Omental fat pad (tissue), 3 donors: ENCODE measurements at regions not wholly inside any gene's neighbourhood (a gene's known extent, or its start where the extent isn't known, plus 50 kb on each side); places are given as distances from the start of the nearest gene placed in this dataset.
"Not testable (repeated sequence)": the region's sequence is repeated elsewhere in the genome, so short reads cannot be mapped to it uniquely, and the experiment has no call there.

Experiments used
- ATAC-seq: fragments of 150-250 bp; one replicate; pipeline ENCODE4 v1.9.1; 2016; ENCODE audit warnings: mild to moderate bottlenecking, moderate library complexity; ENCODE audit not compliant: low FRiP score
- DNase-seq: peaks from one replicate; pipeline ENCODE4 v3.0.0-alpha.2; 2019; ENCODE audit warnings: low spot score
- TF ChIP-seq, protein P1 (sequence below), 3 donors: fragments of 450-650 bp; IDR thresholded peaks; one replicate each; pipeline ENCODE4 v1.5.1; 2016 to 2017; ENCODE audit warnings: antibody characterized with exemption in 3 of 3, mild to moderate bottlenecking in 3 of 3, moderate library complexity in 2 of 3

DNA sequence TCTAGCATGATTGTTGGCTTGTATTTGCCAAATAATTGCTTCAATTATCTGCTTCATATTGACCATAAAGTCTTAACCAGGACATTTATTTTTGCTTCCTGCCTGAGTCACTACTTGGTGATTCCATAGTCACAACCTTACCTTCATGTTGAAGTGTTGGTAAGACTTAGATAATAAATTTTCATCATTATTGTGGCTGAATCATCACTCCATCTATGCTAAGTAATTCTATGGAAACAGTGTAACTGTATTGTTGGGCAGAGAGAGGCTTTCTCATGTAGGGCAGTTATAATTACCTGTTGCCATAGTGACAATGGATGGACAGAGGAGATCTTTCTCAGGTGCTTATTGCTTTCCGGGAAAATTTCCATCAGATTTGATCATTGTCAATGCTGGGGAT lies 330.7 kb upstream of the LRRC3B start:
- ATAC-seq (no peak), DNase-seq (no peak)
- TF ChIP-seq, protein P1, sequence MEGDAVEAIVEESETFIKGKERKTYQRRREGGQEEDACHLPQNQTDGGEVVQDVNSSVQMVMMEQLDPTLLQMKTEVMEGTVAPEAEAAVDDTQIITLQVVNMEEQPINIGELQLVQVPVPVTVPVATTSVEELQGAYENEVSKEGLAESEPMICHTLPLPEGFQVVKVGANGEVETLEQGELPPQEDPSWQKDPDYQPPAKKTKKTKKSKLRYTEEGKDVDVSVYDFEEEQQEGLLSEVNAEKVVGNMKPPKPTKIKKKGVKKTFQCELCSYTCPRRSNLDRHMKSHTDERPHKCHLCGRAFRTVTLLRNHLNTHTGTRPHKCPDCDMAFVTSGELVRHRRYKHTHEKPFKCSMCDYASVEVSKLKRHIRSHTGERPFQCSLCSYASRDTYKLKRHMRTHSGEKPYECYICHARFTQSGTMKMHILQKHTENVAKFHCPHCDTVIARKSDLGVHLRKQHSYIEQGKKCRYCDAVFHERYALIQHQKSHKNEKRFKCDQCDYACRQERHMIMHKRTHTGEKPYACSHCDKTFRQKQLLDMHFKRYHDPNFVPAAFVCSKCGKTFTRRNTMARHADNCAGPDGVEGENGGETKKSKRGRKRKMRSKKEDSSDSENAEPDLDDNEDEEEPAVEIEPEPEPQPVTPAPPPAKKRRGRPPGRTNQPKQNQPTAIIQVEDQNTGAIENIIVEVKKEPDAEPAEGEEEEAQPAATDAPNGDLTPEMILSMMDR (IDR thresholded peaks at IDR 0.05) = no peak

DNA sequence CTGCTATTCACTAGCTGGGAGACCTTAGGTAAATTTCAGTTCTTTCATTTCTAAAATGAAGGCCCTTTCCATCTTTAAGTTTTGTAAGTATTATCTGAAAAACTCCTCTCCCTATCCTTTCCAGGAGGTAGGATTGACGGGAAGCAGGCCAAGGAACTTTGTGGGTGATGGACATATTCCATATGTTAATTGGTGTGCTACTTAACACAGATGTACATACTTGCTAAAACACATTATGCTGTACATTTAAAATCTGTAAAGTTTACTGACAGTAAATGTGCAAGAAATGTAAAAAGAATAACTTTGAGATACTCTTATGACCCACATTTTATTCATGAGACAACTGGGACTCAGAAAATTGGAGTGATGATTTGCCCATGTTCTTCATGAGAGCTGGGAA lies 329.8 kb upstream of the LRRC3B start:
- DNase-seq (no peak), ATAC-seq (no peak)
- TF ChIP-seq, protein P1 (IDR thresholded peaks at IDR 0.05) = no peak

DNA sequence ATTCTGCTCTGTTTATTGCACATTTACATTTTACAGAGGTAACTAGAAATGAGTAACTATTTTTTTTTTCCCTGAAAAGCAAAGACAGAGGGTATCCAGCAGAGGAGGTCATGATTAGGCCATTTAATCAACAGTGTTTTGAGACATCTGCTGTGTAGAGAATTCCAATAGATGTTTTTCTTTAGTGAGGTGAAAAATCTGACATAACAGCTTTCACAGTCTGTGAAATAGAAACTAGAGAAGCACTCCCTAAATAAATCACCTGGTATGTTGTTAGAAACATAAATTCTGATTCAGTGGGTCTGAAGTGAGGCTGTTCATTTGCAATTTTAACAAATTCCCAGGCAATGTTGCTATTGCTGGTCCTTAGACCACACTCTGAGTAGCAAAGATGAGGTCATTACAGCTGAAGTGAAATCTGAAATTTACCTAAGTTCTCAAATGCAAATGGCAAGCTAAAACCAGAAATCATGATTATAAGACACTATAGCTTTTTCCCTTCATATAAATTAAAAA lies 329.2 kb upstream of the LRRC3B start:
- TF ChIP-seq, protein P1 (IDR thresholded peaks at IDR 0.05) = no peak
- no peak for DNase-seq
- ATAC-seq = no peak

DNA sequence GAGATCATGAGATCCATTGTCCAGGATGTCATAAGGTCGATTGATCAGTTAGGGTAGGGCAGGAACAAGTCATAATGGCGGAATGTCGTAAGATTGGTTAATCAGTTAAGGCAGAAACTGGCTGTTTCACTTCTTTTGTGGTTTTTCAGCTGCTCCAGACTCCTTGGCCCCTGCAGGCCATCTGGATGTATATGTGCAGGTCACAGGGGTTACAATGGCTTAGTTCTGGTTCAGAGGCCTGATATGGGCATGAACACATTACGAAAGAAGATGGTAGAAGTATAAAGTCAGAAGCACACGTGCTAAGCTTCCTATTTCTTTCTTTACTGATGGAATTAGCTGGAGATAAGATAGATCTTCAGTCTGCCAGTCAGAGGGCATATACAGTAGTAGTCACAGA lies 315.4 kb upstream of the LRRC3B start:
- ATAC-seq (no peak), DNase-seq (no peak)
- TF ChIP-seq, protein P1 (IDR thresholded peaks at IDR 0.05) = no peak

DNA sequence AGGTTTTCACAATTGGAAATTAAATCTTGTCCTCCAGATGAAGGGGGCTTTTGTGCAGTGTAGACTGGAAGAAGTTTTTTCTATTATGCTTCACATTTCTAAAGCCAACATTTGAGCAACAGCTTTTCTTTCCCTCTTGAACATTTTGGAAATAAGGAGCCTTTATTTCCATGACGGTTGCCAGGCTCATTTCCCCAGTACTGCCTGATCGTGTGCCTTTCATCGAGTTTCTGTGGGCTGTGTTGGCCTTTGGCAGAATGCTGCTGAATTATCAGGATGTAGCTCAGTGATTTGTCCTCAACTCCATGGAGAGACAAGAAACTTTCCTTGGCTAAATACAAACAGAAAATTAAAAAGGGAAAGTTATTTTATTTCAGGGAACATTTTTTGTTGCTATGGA lies 314.8 kb upstream of the LRRC3B start:
- ATAC-seq (no peak), DNase-seq (no peak)
- TF ChIP-seq, protein P1 (IDR thresholded peaks at IDR 0.05) = no peak

DNA sequence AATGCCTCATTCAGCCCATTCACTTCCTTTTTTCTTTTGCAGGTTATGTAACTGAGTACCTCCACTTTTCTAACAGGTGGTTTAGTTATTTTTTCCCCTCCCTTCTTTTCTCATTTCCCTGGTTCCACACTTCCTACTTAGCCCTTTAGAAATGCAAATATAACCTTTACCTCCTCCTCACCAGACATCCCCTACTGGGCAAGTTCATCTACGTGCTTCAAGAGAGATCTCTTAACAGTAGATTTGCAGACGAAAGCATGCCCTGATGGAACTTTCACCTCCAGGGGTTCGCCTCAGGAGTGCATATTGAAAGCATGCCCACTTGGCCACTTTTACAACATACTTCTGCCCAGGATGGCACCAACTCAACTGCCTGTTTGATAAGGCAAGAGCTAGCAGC lies 314.1 kb upstream of the LRRC3B start:
- DNase-seq (no peak), ATAC-seq (no peak)
- TF ChIP-seq, protein P1 (IDR thresholded peaks at IDR 0.05) = no peak

DNA sequence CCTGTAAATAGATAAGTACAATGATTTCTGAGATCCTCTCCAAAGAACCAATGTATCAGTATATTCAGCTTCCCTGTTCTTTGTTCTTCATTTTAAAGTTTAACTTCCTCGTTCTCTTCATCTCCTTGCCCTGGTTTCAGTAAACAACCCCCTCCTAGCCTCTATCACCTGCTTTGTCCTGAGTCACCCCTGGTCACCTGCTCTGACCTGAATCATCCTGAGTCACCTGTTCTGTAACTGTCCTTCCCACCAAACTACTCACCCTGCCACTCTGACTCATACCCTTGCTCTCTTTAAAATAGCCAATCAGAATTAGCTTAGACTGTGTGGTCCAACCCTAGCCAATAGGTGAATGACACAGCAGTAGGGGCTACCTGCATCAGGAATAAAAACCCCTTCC lies 313.0 kb upstream of the LRRC3B start:
- not testable (repeated sequence) for ATAC-seq

DNA sequence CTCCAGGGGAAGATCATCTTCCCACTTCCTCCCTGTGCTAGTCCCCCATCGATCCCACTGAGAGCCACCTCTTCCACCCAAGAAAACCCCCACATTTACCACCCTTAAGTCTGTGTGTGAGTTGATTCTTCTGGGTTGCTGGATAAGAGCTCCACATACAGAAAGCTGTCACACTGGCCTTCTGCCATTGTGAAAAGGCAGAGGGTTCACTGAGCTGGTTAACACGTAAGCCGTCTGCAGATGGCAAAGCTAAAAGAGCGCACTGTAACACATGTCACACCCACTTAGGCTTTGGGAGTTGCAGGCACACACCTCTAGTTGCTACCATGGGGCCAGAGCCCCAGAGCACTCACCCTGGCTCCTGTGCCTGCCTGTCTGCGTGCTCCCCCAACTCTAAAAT lies 309.8 kb upstream of the LRRC3B start:
- TF ChIP-seq, protein P1 (IDR thresholded peaks at IDR 0.05) = no peak
- ATAC-seq = no peak
- no peak for DNase-seq

More for the DNA sequence above, 313.0 kb upstream of the LRRC3B start:
- DNase-seq = not testable (repeated sequence)
